ENCODE measurements at regions not wholly inside any gene's neighbourhood (a gene's known extent, or its start where the extent isn't known, plus 50 kb on each side); places are given as distances from the start of the nearest gene placed in this dataset.

DNA sequence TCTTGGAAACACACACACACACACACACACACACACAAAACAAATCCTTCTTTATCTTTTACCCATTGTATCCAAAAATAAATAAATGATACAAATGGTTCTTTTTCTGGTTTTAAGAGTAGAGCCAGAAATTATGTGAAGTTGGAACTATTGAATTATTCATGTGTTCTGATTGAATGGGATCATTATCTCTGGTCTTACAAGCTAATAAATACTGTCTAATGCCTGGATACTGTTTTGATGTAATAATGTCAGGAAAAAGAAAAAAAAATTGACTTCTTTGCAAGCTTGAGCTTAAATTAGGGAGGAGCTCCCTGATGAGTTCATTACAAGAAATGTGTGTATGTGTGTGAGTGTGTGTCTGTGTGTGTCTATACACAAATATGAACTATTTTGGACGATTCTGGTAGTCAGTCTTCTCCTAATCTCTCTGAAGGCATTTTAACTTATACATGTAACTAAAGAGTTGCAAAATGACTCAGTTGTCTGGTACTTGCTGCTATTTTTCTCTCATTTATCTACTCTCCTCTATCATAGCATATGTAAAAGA is 507.2 kb upstream of the AGTR1 start:
- Histone ChIP-seq H3K4me3 (ENCODE audit: low read length) (no peak overlapping the region), H3K27me3 (ENCODE audit: insufficient read depth, low read length) (no peaks in the 10 kb centered on the region), H3K9me3 (ENCODE audit: insufficient read depth, low read depth, low read length) (no peaks in the 10 kb centered on the region), H3K4me1 (ENCODE audit: insufficient read depth, low read length) (no peaks in the 10 kb centered on the region), H3K9ac (ENCODE audit: low read depth, low read length) (no peak overlapping the region), H3K36me3 (ENCODE audit: insufficient read depth, low read depth, low read length) (no peaks in the 10 kb centered on the region), H3K27ac (ENCODE audit: low read length) (no peak overlapping the region)

GRCh38 chr3:148191966-148192365 is 505.7 kb upstream of the AGTR1 start:
- Histone ChIP-seq H3K4me1 (ENCODE audit: insufficient read depth, low read length) (no peaks in the 10 kb centered on the region), H3K9me3 (ENCODE audit: insufficient read depth, low read depth, low read length) (no peaks in the 10 kb centered on the region), H3K9ac (ENCODE audit: low read depth, low read length) (no peak overlapping the region), H3K27ac (ENCODE audit: low read length) (no peak overlapping the region), H3K27me3 (ENCODE audit: insufficient read depth, low read length) (no peaks in the 10 kb centered on the region), H3K4me3 (ENCODE audit: low read length) (no peak overlapping the region), H3K36me3 (ENCODE audit: insufficient read depth, low read depth, low read length) (no peaks in the 10 kb centered on the region)

DNA sequence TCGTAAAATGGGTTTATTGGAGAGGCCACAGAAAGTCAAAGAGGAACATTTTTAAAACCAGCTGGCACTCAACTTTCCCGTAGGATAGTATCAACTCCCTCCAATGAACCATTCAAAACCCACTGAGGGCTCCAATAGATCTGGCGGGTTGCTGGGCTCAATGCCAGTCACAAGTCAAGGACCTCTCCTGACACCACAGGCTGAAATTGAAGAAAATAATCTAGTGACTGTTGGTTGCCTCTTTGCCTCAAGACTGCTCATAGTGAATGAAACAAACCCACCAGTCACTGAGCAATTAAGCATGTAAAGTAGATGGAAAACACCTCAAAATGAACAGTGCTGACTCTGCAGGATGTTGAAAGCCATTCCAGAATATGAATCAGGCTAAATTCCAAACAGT is 500.6 kb upstream of the AGTR1 start:
- H3K27me3 ChIP-seq (ENCODE audit: insufficient read depth, low read length) = no peaks in the 10 kb centered on the region
- no peaks in the 10 kb centered on the region for H3K9me3 ChIP-seq (ENCODE audit: insufficient read depth, low read depth, low read length)
- H3K27ac ChIP-seq (ENCODE audit: low read length) = no peak overlapping the region
- H3K9ac ChIP-seq (ENCODE audit: low read depth, low read length) = no peak overlapping the region
- no peaks in the 10 kb centered on the region for H3K4me1 ChIP-seq (ENCODE audit: insufficient read depth, low read length)
- H3K4me3 ChIP-seq (ENCODE audit: low read length) = no peak overlapping the region
- H3K36me3 ChIP-seq (ENCODE audit: insufficient read depth, low read depth, low read length) = no peaks in the 10 kb centered on the region

- H3K27me3 ChIP-seq (ENCODE audit: insufficient read depth, low read length) = no peaks in the 10 kb centered on the region
- no peak overlapping the region for H3K9ac ChIP-seq (ENCODE audit: low read depth, low read length)
- H3K4me1 ChIP-seq (ENCODE audit: insufficient read depth, low read length) = no peaks in the 10 kb centered on the region; the same call in 1 of the 2 replicates
- no peaks in the 10 kb centered on the region for H3K9me3 ChIP-seq (ENCODE audit: insufficient read depth, low read depth, low read length)
- no peaks in the 10 kb centered on the region for H3K36me3 ChIP-seq (ENCODE audit: insufficient read depth, low read depth, low read length)
- no peak overlapping the region for H3K4me3 ChIP-seq (ENCODE audit: low read length)
- H3K27ac ChIP-seq (ENCODE audit: low read length) = no peak overlapping the region
Measured at GRCh38 chr3:148202386-148202785, 495.3 kb upstream of the AGTR1 start.

GRCh38 chr3:148203297-148204010 is 494.2 kb upstream of the AGTR1 start:
- H3K27ac ChIP-seq (ENCODE audit: low read length) = no peak overlapping the region
- H3K9ac ChIP-seq (ENCODE audit: low read depth, low read length) = no peak overlapping the region
- no peaks in the 10 kb centered on the region; the same call in 1 of the 2 replicates for H3K4me1 ChIP-seq (ENCODE audit: insufficient read depth, low read length)
- H3K4me3 ChIP-seq (ENCODE audit: low read length) = no peak overlapping the region
- no peaks in the 10 kb centered on the region for H3K36me3 ChIP-seq (ENCODE audit: insufficient read depth, low read depth, low read length)
- H3K9me3 ChIP-seq (ENCODE audit: insufficient read depth, low read depth, low read length) = no peaks in the 10 kb centered on the region
- H3K27me3 ChIP-seq (ENCODE audit: insufficient read depth, low read length) = no peaks in the 10 kb centered on the region

GRCh38 chr3:148204131-148204530 is 493.6 kb upstream of the AGTR1 start:
- H3K9me3 ChIP-seq (ENCODE audit: insufficient read depth, low read depth, low read length) = no peaks in the 10 kb centered on the region
- no peak overlapping the region for H3K27ac ChIP-seq (ENCODE audit: low read length)
- H3K27me3 ChIP-seq (ENCODE audit: insufficient read depth, low read length) = no peaks in the 10 kb centered on the region
- H3K9ac ChIP-seq (ENCODE audit: low read depth, low read length) = no peak overlapping the region
- H3K36me3 ChIP-seq (ENCODE audit: insufficient read depth, low read depth, low read length) = no peaks in the 10 kb centered on the region
- H3K4me3 ChIP-seq (ENCODE audit: low read length) = no peak overlapping the region
- H3K4me1 ChIP-seq (ENCODE audit: insufficient read depth, low read length) = no peaks in the 10 kb centered on the region; the same call in 1 of the 2 replicates

DNA sequence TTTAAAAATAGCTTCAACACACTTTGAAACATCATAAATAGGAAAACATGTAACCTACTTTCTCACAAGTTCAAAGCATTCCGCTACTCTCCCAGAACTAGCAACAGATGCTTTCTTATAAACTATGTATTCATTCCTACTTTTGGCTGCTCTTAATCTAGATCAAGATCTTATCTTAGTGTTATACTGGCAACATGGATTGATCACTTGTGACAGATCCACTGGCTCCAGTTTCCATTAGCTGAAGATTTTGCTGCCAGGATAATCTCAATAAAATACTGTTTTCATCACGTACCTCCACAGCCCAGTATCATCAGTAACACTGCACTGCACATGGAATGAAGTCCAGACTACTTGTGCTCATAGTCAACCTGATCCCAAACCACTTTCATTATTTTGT is 491.7 kb upstream of the AGTR1 start:
- H3K36me3 ChIP-seq (ENCODE audit: insufficient read depth, low read depth, low read length) = no peaks in the 10 kb centered on the region
- H3K27me3 ChIP-seq (ENCODE audit: insufficient read depth, low read length) = no peaks in the 10 kb centered on the region
- no peaks in the 10 kb centered on the region; the same call in 1 of the 2 replicates for H3K4me1 ChIP-seq (ENCODE audit: insufficient read depth, low read length)
- H3K27ac ChIP-seq (ENCODE audit: low read length) = no peak overlapping the region
- no peak overlapping the region for H3K4me3 ChIP-seq (ENCODE audit: low read length)
- H3K9me3 ChIP-seq (ENCODE audit: insufficient read depth, low read depth, low read length) = no peaks in the 10 kb centered on the region
- H3K9ac ChIP-seq (ENCODE audit: low read depth, low read length) = no peak overlapping the region

DNA sequence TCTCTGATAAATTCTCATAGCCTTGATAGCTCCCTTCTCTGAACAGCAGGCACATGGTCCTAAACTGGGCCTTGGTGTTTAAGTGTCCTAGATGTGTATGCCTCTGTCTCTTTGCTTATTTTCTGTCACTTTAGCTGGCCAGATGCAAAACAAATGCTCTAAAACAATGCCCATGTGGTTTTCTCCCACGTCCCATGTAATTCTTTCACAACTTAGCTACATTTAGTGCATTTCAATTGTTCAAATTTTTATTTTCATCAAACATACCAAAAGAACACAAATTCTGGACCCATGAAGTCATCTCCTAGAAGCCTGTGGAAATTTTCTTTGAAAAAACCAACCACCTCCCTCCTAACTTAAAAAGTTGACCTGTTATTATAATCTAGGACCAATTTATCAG is 491.3 kb upstream of the AGTR1 start:
- no peaks in the 10 kb centered on the region; the same call in 1 of the 2 replicates for H3K4me1 ChIP-seq (ENCODE audit: insufficient read depth, low read length)
- no peaks in the 10 kb centered on the region for H3K27me3 ChIP-seq (ENCODE audit: insufficient read depth, low read length)
- no peaks in the 10 kb centered on the region for H3K36me3 ChIP-seq (ENCODE audit: insufficient read depth, low read depth, low read length)
- no peak overlapping the region for H3K27ac ChIP-seq (ENCODE audit: low read length)
- H3K9ac ChIP-seq (ENCODE audit: low read depth, low read length) = no peak overlapping the region
- no peak overlapping the region for H3K4me3 ChIP-seq (ENCODE audit: low read length)
- no peaks in the 10 kb centered on the region for H3K9me3 ChIP-seq (ENCODE audit: insufficient read depth, low read depth, low read length)

- no peak overlapping the region for H3K27ac ChIP-seq (ENCODE audit: low read length)
- no peaks in the 10 kb centered on the region for H3K36me3 ChIP-seq (ENCODE audit: insufficient read depth, low read depth, low read length)
- no peak overlapping the region for H3K4me3 ChIP-seq (ENCODE audit: low read length)
- no peaks in the 10 kb centered on the region; the same call in 1 of the 2 replicates for H3K4me1 ChIP-seq (ENCODE audit: insufficient read depth, low read length)
- H3K9ac ChIP-seq (ENCODE audit: low read depth, low read length) = no peak overlapping the region
- no peaks in the 10 kb centered on the region for H3K27me3 ChIP-seq (ENCODE audit: insufficient read depth, low read length)
- H3K9me3 ChIP-seq (ENCODE audit: insufficient read depth, low read depth, low read length) = no peaks in the 10 kb centered on the region
Measured at GRCh38 chr3:148208975-148209374, 488.7 kb upstream of the AGTR1 start.

- Histone ChIP-seq H3K4me1 (ENCODE audit: insufficient read depth, low read length) (no peaks in the 10 kb centered on the region; the same call in 1 of the 2 replicates), H3K27me3 (ENCODE audit: insufficient read depth, low read length) (no peaks in the 10 kb centered on the region), H3K9me3 (ENCODE audit: insufficient read depth, low read depth, low read length) (no peaks in the 10 kb centered on the region), H3K4me3 (ENCODE audit: low read length) (no peak overlapping the region), H3K36me3 (ENCODE audit: insufficient read depth, low read depth, low read length) (no peaks in the 10 kb centered on the region), H3K27ac (ENCODE audit: low read length) (peak overlapping the region; percentile 6), H3K9ac (ENCODE audit: low read depth, low read length) (no peak overlapping the region)
Measured at GRCh38 chr3:148211725-148212124, 486.0 kb upstream of the AGTR1 start.

- no peak overlapping the region for H3K9ac ChIP-seq (ENCODE audit: low read depth, low read length)
- H3K27ac ChIP-seq (ENCODE audit: low read length) = no peak overlapping the region
- no peak overlapping the region for H3K4me3 ChIP-seq (ENCODE audit: low read length)
- H3K27me3 ChIP-seq (ENCODE audit: insufficient read depth, low read length) = no peaks in the 10 kb centered on the region
- no peaks in the 10 kb centered on the region; the same call in 1 of the 2 replicates for H3K4me1 ChIP-seq (ENCODE audit: insufficient read depth, low read length)
- H3K36me3 ChIP-seq (ENCODE audit: insufficient read depth, low read depth, low read length) = no peaks in the 10 kb centered on the region
- no peaks in the 10 kb centered on the region for H3K9me3 ChIP-seq (ENCODE audit: insufficient read depth, low read depth, low read length)
Measured at GRCh38 chr3:148214705-148215104, 483.0 kb upstream of the AGTR1 start.

DNA sequence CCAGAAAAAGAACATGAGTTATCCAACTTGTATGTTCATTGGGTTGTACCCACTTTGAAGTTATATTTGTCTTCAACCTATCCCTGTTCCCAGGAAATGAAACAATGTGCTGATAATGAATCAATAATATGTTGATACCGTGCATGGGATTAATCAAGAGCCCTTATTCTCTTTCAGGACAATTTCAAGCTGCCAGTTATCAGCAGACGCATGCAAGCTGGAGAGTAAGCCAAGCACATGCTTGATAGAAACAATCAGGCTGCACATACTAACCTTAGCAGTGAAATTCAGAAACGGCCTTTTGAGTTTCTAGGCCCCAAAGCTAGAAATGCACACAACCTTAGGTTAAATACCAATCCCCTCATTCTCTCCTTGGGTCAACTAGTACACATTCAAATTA is 480.4 kb upstream of the AGTR1 start:
- Histone ChIP-seq H3K27ac (ENCODE audit: low read length) (no peak overlapping the region), H3K4me3 (ENCODE audit: low read length) (no peak overlapping the region), H3K36me3 (ENCODE audit: insufficient read depth, low read depth, low read length) (no peaks in the 10 kb centered on the region), H3K4me1 (ENCODE audit: insufficient read depth, low read length) (no peaks in the 10 kb centered on the region; the same call in 1 of the 2 replicates), H3K27me3 (ENCODE audit: insufficient read depth, low read length) (no peaks in the 10 kb centered on the region), H3K9ac (ENCODE audit: low read depth, low read length) (no peak overlapping the region), H3K9me3 (ENCODE audit: insufficient read depth, low read depth, low read length) (no peaks in the 10 kb centered on the region)

Data from iPS-20b (cell line).